ENCODE measurements at regions not wholly inside any gene's neighbourhood (a gene's known extent, or its start where the extent isn't known, plus 50 kb on each side); places are given as distances from the start of the nearest gene placed in this dataset.

DNA sequence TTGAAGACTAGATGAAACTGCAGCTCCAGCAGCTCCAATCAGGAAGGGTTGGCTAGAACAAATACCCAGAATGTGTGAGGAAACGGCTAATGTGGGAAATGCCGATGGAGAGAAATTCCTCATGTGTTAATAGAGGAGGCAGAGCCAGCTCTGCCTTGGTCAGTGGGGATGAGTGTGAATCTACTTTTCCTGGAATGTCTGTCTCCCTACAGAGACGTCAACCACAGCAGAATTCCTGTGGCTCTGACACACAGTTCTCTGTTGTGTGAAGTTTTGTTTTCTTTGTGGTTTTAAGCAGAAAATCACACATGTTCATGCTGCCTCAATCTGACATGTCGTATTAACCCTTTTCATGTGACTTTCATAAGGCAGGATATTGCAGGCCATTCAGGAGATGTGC is 476.6 kb upstream of the WWC1 start:
- TF ChIP-seq EZH2 (IDR thresholded peaks at IDR 0.05) (no peak), POLR2AphosphoS5 (IDR thresholded peaks at IDR 0.05; ENCODE audit: borderline replicate concordance, low read depth, low read length) (no peak)
